DOHH2 (cell line): ENCODE measurements at regions not wholly inside any gene's neighbourhood (a gene's known extent, or its start where the extent isn't known, plus 50 kb on each side); places are given as distances from the start of the nearest gene placed in this dataset.

Experiments
- EZH2phosphoT487 ChIP-seq: fragments of 200-600 bp; sonication (generic); IDR thresholded peaks from 2 replicates; pipeline ENCODE4 v1.6.1; 2017; ENCODE audit warnings: borderline replicate concordance, mild to moderate bottlenecking, antibody characterized with exemption, low read length, moderate library complexity, mixed read lengths
- TF ChIP-seq, protein P1 (sequence below): fragments of 200-600 bp; sonication (generic); IDR thresholded peaks from one replicate; pipeline ENCODE4 v1.5.1; 2014; ENCODE audit warnings: antibody characterized with exemption, mild to moderate bottlenecking, low read depth, low read length; ENCODE audit not compliant: poor library complexity, severe bottlenecking

DNA sequence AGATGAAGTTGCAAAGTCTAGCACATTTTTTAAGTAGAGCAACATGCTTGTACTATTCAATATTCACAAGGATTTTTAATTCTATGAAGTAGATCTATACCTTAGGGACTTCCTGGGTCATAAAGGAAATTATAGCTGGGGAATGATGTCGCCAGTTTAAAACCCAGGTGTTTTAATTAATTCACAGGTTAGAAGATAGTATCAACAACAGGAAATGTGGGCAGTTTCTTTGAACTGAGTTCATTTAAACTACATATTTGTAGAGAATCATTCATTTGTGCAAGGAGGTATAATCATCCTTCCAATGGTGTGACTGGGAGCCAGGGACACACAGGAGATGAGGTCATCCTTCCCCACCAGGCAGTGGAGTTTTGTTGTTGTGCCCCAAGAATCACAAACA, 181.3 kb upstream of the KLF3 start:
- TF ChIP-seq, protein P1, sequence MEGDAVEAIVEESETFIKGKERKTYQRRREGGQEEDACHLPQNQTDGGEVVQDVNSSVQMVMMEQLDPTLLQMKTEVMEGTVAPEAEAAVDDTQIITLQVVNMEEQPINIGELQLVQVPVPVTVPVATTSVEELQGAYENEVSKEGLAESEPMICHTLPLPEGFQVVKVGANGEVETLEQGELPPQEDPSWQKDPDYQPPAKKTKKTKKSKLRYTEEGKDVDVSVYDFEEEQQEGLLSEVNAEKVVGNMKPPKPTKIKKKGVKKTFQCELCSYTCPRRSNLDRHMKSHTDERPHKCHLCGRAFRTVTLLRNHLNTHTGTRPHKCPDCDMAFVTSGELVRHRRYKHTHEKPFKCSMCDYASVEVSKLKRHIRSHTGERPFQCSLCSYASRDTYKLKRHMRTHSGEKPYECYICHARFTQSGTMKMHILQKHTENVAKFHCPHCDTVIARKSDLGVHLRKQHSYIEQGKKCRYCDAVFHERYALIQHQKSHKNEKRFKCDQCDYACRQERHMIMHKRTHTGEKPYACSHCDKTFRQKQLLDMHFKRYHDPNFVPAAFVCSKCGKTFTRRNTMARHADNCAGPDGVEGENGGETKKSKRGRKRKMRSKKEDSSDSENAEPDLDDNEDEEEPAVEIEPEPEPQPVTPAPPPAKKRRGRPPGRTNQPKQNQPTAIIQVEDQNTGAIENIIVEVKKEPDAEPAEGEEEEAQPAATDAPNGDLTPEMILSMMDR = no peak
- no peak for TF ChIP-seq EZH2phosphoT487
